Trophoblast cell (in vitro differentiated cells and primary cell): ENCODE measurements at regions not wholly inside any gene's neighbourhood (a gene's known extent, or its start where the extent isn't known, plus 50 kb on each side); places are given as distances from the start of the nearest gene placed in this dataset.
A peak's percentile ranks its signal among the peaks of the same experiment; 100 is the strongest.

Experiments
- DNase-seq, 2 donors: peaks; one replicate each; pipeline ENCODE4 v3.0.0-alpha.2; 2016
- H2AFZ ChIP-seq: 2 replicates; pipeline ENCODE4 v1.6.1; 2013; ENCODE audit warnings: low read length, moderate library complexity, mild to moderate bottlenecking; ENCODE audit not compliant: insufficient read depth, poor library complexity
- H2AK5ac ChIP-seq: 2 replicates; pipeline ENCODE4 v1.6.1; 2013; ENCODE audit warnings: mild to moderate bottlenecking, low read length
- H2BK120ac ChIP-seq: 2 replicates; pipeline ENCODE4 v1.6.1; 2013; ENCODE audit warnings: low read length, mild to moderate bottlenecking, moderate library complexity; ENCODE audit not compliant: insufficient read depth, poor library complexity
- H2BK12ac ChIP-seq: 2 replicates; pipeline ENCODE4 v1.6.1; 2013; ENCODE audit warnings: mild to moderate bottlenecking, low read length, moderate library complexity
- H2BK5ac ChIP-seq: 2 replicates; pipeline ENCODE4 v1.6.1; 2013; ENCODE audit warnings: low read length, low read depth, moderate library complexity, mild to moderate bottlenecking; ENCODE audit not compliant: poor library complexity
- H3K14ac ChIP-seq: 2 replicates; pipeline ENCODE4 v1.6.1; 2013; ENCODE audit warnings: mild to moderate bottlenecking, low read length
- H3K18ac ChIP-seq: 2 replicates; pipeline ENCODE4 v1.6.1; 2013; ENCODE audit warnings: mild to moderate bottlenecking, low read length
- H3K23ac ChIP-seq: 2 replicates; pipeline ENCODE4 v1.6.1; 2013; ENCODE audit warnings: low read length
- H3K27ac ChIP-seq: 2 replicates; pipeline ENCODE4 v1.5.1; 2013; ENCODE audit warnings: low read depth, mild to moderate bottlenecking, inconsistent platforms, low read length, moderate library complexity
- H3K27me3 ChIP-seq: 2 replicates; pipeline ENCODE4 v1.6.1; 2013; ENCODE audit warnings: inconsistent platforms, mild to moderate bottlenecking, low read length, moderate library complexity; ENCODE audit not compliant: insufficient read depth
- H3K36me3 ChIP-seq, 2 experiments: 1 replicate in 1 of 2; 2 replicates in 1 of 2; pipeline ENCODE4 v1.6.1; 2013; ENCODE audit warnings: low read length in 2 of 2, mild to moderate bottlenecking in 2 of 2, moderate library complexity in 1 of 2; ENCODE audit not compliant: insufficient read depth in 2 of 2, control insufficient read depth in 1 of 2
- H3K4ac ChIP-seq: 2 replicates; pipeline ENCODE4 v1.6.1; 2013; ENCODE audit warnings: low read depth, mild to moderate bottlenecking, low read length, moderate library complexity
- H3K4me1 ChIP-seq, 2 experiments: 1 replicate in 1 of 2; 2 replicates in 1 of 2; pipeline ENCODE4 v1.6.1; 2013; ENCODE audit warnings: low read length in 2 of 2, mild to moderate bottlenecking in 2 of 2, moderate library complexity in 1 of 2; ENCODE audit not compliant: insufficient read depth in 2 of 2, control insufficient read depth in 1 of 2
- H3K4me2 ChIP-seq: 2 replicates; pipeline ENCODE4 v1.6.1; 2013; ENCODE audit warnings: inconsistent platforms, mild to moderate bottlenecking, low read length, moderate library complexity
- H3K4me3 ChIP-seq: 2 replicates; pipeline ENCODE4 v1.5.1; 2013; ENCODE audit warnings: mild to moderate bottlenecking, low read depth, low read length, inconsistent platforms
- H3K79me1 ChIP-seq: one replicate; pipeline ENCODE4 v1.6.1; 2013; ENCODE audit warnings: low read length
- H3K79me2 ChIP-seq: 2 replicates; pipeline ENCODE4 v1.6.1; 2013; ENCODE audit warnings: low read length, mild to moderate bottlenecking; ENCODE audit not compliant: control insufficient read depth, insufficient read depth, poor library complexity
- H3K9ac ChIP-seq: 2 replicates; pipeline ENCODE4 v1.6.1; 2013; ENCODE audit warnings: mild to moderate bottlenecking, low read length
- H3K9me3 ChIP-seq: 2 replicates; pipeline ENCODE4 v1.6.1; 2013; ENCODE audit warnings: low read depth, mild to moderate bottlenecking, control low read depth, inconsistent platforms, low read length; ENCODE audit not compliant: insufficient read depth
- H4K12ac ChIP-seq: 2 replicates; pipeline ENCODE4 v1.6.1; 2013; ENCODE audit warnings: low read depth, mild to moderate bottlenecking, low read length, moderate library complexity
- H4K8ac ChIP-seq: 2 replicates; pipeline ENCODE4 v1.6.1; 2013; ENCODE audit warnings: low read depth, mild to moderate bottlenecking, low read length, moderate library complexity
- H4K91ac ChIP-seq: one replicate; pipeline ENCODE4 v1.6.1; 2013; ENCODE audit warnings: low read depth, mild to moderate bottlenecking, low read length, moderate library complexity
- WGBS: extraction: QIAGEN DNeasy Blood & Tissue Kit; methylation state at CpG from one replicate; pipeline ENCODE4 v1.1.7; 2013; ENCODE audit warnings: missing lambda C conversion rate; ENCODE audit not compliant: insufficient read length, insufficient coverage; ENCODE audit errors: extremely low coverage; 5-methylcytosine and 5-hydroxymethylcytosine counted together

- no peak overlapping the region for H2AK5ac ChIP-seq
- H3K9me3 ChIP-seq, result no peaks in the 10 kb centered on the region
- no peak overlapping the region for H2AFZ ChIP-seq
- no peak overlapping the region for H3K9ac ChIP-seq
- no peak overlapping the region for H3K23ac ChIP-seq
- H3K18ac ChIP-seq, result no peak overlapping the region
- no peak overlapping the region for H2BK12ac ChIP-seq
- H3K4ac ChIP-seq, result no peak overlapping the region
- H4K8ac ChIP-seq, result no peak overlapping the region
- no peaks in the 10 kb centered on the region for H3K4me1 ChIP-seq
- no peak overlapping the region for H3K14ac ChIP-seq
- H4K91ac ChIP-seq, result no peak overlapping the region
- H4K12ac ChIP-seq, result no peak overlapping the region
- H2BK5ac ChIP-seq, result no peak overlapping the region
- H3K4me3 ChIP-seq, result no peak overlapping the region
- H3K4me2 ChIP-seq, result no peak overlapping the region
- H3K27me3 ChIP-seq, result no peaks in the 10 kb centered on the region
- H3K36me3 ChIP-seq, result no peaks in the 10 kb centered on the region
- no peaks in the 10 kb centered on the region for H3K79me2 ChIP-seq
- H2BK120ac ChIP-seq, result no peak overlapping the region
- DNase-seq, result no peak
- WGBS, result no CpG with 5 or more reads among the region's 2 CpGs
- no peaks in the 10 kb centered on the region for H3K79me1 ChIP-seq
- H3K27ac ChIP-seq, result no peak overlapping the region
These were observed 502.5 kb upstream of the NECTIN3 start for GRCh38 chr3:110569073-110569472.

DNA sequence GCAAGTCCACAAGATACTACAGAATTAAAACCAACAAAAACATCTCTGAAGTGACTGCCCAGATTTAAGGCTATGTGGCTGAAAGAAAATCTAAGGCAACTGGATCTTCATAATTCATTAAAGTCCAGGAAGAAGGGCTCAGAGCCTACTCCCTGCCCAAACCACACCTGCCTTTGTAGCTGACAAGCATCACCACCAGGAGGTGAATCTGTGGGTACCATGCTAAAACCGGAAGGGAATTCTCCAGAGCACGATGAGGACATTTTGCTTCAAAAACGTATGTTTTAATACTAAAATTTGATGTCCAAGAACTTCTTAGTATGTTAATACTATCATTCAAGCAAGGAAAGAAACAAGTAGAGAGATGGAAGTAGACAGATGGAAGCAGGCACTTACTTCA lies 495.9 kb upstream of the NECTIN3 start:
- Histone ChIP-seq H4K8ac (no peak overlapping the region), H3K4me3 (no peak overlapping the region), H3K79me2 (no peaks in the 10 kb centered on the region), H3K14ac (no peak overlapping the region), H3K9me3 (no peaks in the 10 kb centered on the region), H4K91ac (no peak overlapping the region), H3K18ac (no peak overlapping the region), H3K79me1 (peaks cover 2% of the 10 kb centered on the region), H3K4ac (no peak overlapping the region), H3K23ac (no peak overlapping the region), H3K9ac (no peak overlapping the region), H3K36me3 (no peaks in the 10 kb centered on the region), H3K4me2 (no peak overlapping the region), H2BK5ac (no peak overlapping the region), H3K27me3 (no peaks in the 10 kb centered on the region), H4K12ac (no peak overlapping the region), H3K27ac (no peak overlapping the region), H2BK12ac (no peak overlapping the region), H3K4me1 (no peaks in the 10 kb centered on the region), H2AFZ (no peak overlapping the region), H2AK5ac (no peak overlapping the region), H2BK120ac (no peak overlapping the region)
- no CpG with 5 or more reads among the region's 3 CpGs for WGBS
- DNase-seq, result no peak

- peak overlapping the region; percentile 22 for H3K27ac ChIP-seq
- peaks cover 2% of the 10 kb centered on the region for H3K79me1 ChIP-seq
- no peak overlapping the region for H2AK5ac ChIP-seq
- no peak overlapping the region for H3K14ac ChIP-seq
- H3K4me3 ChIP-seq, result no peak overlapping the region
- H4K8ac ChIP-seq, result peak overlapping the region; percentile 17
- no peaks in the 10 kb centered on the region for H3K4me1 ChIP-seq
- H3K18ac ChIP-seq, result no peak overlapping the region
- no peaks in the 10 kb centered on the region for H3K9me3 ChIP-seq
- H2BK12ac ChIP-seq, result peak overlapping the region; percentile 23
- no CpG with 5 or more reads among the region's 3 CpGs for WGBS
- no peaks in the 10 kb centered on the region for H3K36me3 ChIP-seq
- H3K27me3 ChIP-seq, result no peaks in the 10 kb centered on the region
- no peak overlapping the region for H2AFZ ChIP-seq
- no peak overlapping the region for H3K9ac ChIP-seq
- H3K4me2 ChIP-seq, result no peak overlapping the region
- H4K12ac ChIP-seq, result peak overlapping the region; percentile 47
- H3K23ac ChIP-seq, result no peak overlapping the region
- H2BK5ac ChIP-seq, result no peak overlapping the region
- H3K4ac ChIP-seq, result peak overlapping the region; percentile 12
- H2BK120ac ChIP-seq, result no peak overlapping the region
- peak in 1 of 2 donors; percentile 48 for DNase-seq
- H3K79me2 ChIP-seq, result no peaks in the 10 kb centered on the region
- H4K91ac ChIP-seq, result peak overlapping the region; percentile 42
These were observed 494.7 kb upstream of the NECTIN3 start for GRCh38 chr3:110576960-110577359.

DNA sequence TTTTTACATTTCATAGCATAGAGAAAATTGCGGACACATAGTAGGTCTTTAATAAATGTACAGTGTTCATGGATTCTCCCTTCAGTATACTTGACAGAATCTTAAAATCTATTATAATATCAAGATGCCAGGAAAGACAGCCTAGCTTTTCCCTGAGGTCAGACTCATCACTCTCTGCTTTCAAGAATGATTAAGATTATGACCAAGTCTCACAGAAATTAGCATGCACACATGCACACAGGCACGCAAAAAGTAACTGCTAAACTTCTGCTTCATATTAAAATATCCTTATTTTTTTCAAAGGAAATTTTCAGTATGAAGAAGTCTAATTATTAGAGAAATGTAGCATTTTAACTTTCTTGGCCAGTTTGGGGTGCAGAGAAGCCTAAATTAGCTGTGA lies 493.8 kb upstream of the NECTIN3 start:
- Histone ChIP-seq H3K23ac (no peak overlapping the region), H2AK5ac (no peak overlapping the region), H3K14ac (no peak overlapping the region), H3K79me1 (peaks cover 2% of the 10 kb centered on the region), H3K9ac (no peak overlapping the region), H2BK12ac (no peak overlapping the region), H3K18ac (no peak overlapping the region), H2BK5ac (no peak overlapping the region), H3K9me3 (no peaks in the 10 kb centered on the region), H3K27ac (no peak overlapping the region), H3K4me1 (no peaks in the 10 kb centered on the region), H2BK120ac (no peak overlapping the region), H2AFZ (no peak overlapping the region), H4K12ac (no peak overlapping the region), H3K27me3 (no peaks in the 10 kb centered on the region), H3K4ac (no peak overlapping the region), H4K91ac (no peak overlapping the region), H3K36me3 (no peaks in the 10 kb centered on the region), H3K4me2 (no peak overlapping the region), H3K79me2 (no peaks in the 10 kb centered on the region), H4K8ac (no peak overlapping the region), H3K4me3 (no peak overlapping the region)
- DNase-seq, result no peak
- whole genome bisulfite sequencing, result no CpG with 5 or more reads among the region's 2 CpGs
